HepG2 (cell line): ENCODE measurements at regions not wholly inside any gene's neighbourhood (a gene's known extent, or its start where the extent isn't known, plus 50 kb on each side); places are given as distances from the start of the nearest gene placed in this dataset.

Experiments
- ATAC-seq: fragments of 200-7000 bp; cut with Tn5 transposase; 3 replicates; pipeline ENCODE4 v1.9.1; 2020; ENCODE audit warnings: mild to moderate bottlenecking, moderate library complexity
- BruUV-seq: library from RNA; stranded (reverse); fragments of 400-500 nt; replicated peaks from 2 replicates; lab custom pipeline; 2021; lab: Mats Ljungman, UMichigan
- CTCF ChIA-PET: fragments of 300-600 bp; formaldehyde crosslinking; extraction: SDS; loops from one replicate; lab custom pipeline; 2021; ENCODE audit warnings: low total read pairs, inconsistent platforms, low intra/inter-chr PET ratio; lab: Yijun Ruan, JAX
- POLR2A ChIA-PET: fragments of 350-600 bp; sonication (Branson Sonifier 250); formaldehyde crosslinking; loops from one replicate; lab custom pipeline; 2020; ENCODE audit warnings: antibody characterized with exemption, inconsistent platforms; lab: Yijun Ruan, JAX
- DNase-seq: peaks from one replicate; pipeline ENCODE4 v3.0.0-alpha.2; 2015; ENCODE audit warnings: low spot score
- FAIRE-seq: peaks from 3 replicates; lab custom pipeline; 2011; peaks lifted over from hg19 to GRCh38; lab: Jason Lieb, UNC
- H2AFZ ChIP-seq: one replicate; pipeline ENCODE4 v1.6.1; 2011; ENCODE audit warnings: low read length, inconsistent platforms
- H3K27ac ChIP-seq: fragments of 300-600 bp; 3 replicates; pipeline ENCODE4 v1.8.0; 2011; ENCODE audit warnings: mixed run types, mild to moderate bottlenecking, mixed read lengths, low read length, inconsistent platforms; ENCODE audit not compliant: insufficient read depth; ENCODE audit errors: extremely low read length
- H3K27me3 ChIP-seq, 2 experiments: fragments of 200-600 bp in 1 of 2; 2 replicates in 1 of 2; 3 replicates in 1 of 2; pipeline versions ENCODE4 v1.6.0 to v1.8.0; 2011; ENCODE audit warnings: low read length in 2 of 2, mild to moderate bottlenecking in 2 of 2, moderate library complexity in 2 of 2, inconsistent platforms in 1 of 2; ENCODE audit not compliant: insufficient read depth in 2 of 2, control insufficient read depth in 1 of 2
- H3K36me3 ChIP-seq, 2 experiments: fragments of 200-600 bp in 1 of 2; replicated peaks in 1 of 2; 2 replicates in 1 of 2; 3 replicates in 1 of 2; pipeline versions ENCODE4 v1.5.1 to v1.8.0; 2011; ENCODE audit warnings: low read length in 2 of 2, inconsistent platforms in 1 of 2; ENCODE audit not compliant: insufficient read depth in 2 of 2, control insufficient read depth in 1 of 2
- H3K4me1 ChIP-seq: 2 replicates; pipeline ENCODE4 v1.5.1; 2012; ENCODE audit warnings: low read length, inconsistent platforms; ENCODE audit not compliant: insufficient read depth
- H3K4me2 ChIP-seq: 2 replicates; pipeline ENCODE4 v1.6.0; 2011; ENCODE audit warnings: low read depth, low read length, inconsistent platforms
- H3K4me3 ChIP-seq, 3 experiments: fragments of 200-600 bp in 1 of 3; sonication (generic), shearing (Covaris generic) in 1 of 3; replicated peaks in 1 of 3; 2 replicates each; pipeline ENCODE4 v1.5.1; 2011 to 2016; ENCODE audit warnings: low read length in 3 of 3, inconsistent platforms in 2 of 3, low read depth in 2 of 3, mild to moderate bottlenecking in 2 of 3, control low read depth in 1 of 3, mixed read lengths in 1 of 3; ENCODE audit not compliant: insufficient read depth in 1 of 3
- H3K79me2 ChIP-seq: one replicate; pipeline ENCODE4 v1.6.1; 2011; ENCODE audit warnings: low read length, inconsistent platforms; ENCODE audit not compliant: insufficient read depth
- H3K9ac ChIP-seq: 2 replicates; pipeline ENCODE4 v1.6.0; 2011; ENCODE audit warnings: mild to moderate bottlenecking, low read depth, low read length, inconsistent platforms; ENCODE audit not compliant: insufficient read depth
- H3K9me3 ChIP-seq: 2 replicates; pipeline ENCODE4 v1.5.1; 2012; ENCODE audit warnings: mild to moderate bottlenecking, low read length
- H4K20me1 ChIP-seq: 2 replicates; pipeline ENCODE4 v1.6.0; 2011; ENCODE audit warnings: inconsistent platforms, mild to moderate bottlenecking, low read length, moderate library complexity; ENCODE audit not compliant: insufficient read depth
- FOXA1 ChIP-seq, 2 experiments: fragments of 450-650 bp in 1 of 2; sonication (generic) in 1 of 2; formaldehyde crosslinking in 1 of 2; IDR thresholded peaks; 2 replicates each; pipeline versions ENCODE4 v1.4.0 to v1.6.1; 2016 to 2020; ENCODE audit warnings: missing genetic modification reagents in 1 of 2
- GLI4 ChIP-seq: sonication (generic); formaldehyde crosslinking; IDR thresholded peaks from 2 replicates; pipeline ENCODE4 v1.5.1; 2020; ENCODE audit warnings: missing genetic modification reagents, mild to moderate bottlenecking, moderate library complexity, borderline replicate concordance
- MATR3 ChIP-seq: sonication (generic); formaldehyde crosslinking; IDR thresholded peaks from 2 replicates; pipeline ENCODE4 v1.4.0; 2020; ENCODE audit warnings: missing genetic modification reagents
- MXD4 ChIP-seq: IDR thresholded peaks from 2 replicates; pipeline ENCODE4 v1.6.1; 2016; ENCODE audit warnings: mild to moderate bottlenecking, missing biosample characterization, missing genetic modification reagents
- RARG ChIP-seq: sonication (generic); formaldehyde crosslinking; IDR thresholded peaks from 2 replicates; pipeline ENCODE4 v1.4.0; 2020; ENCODE audit warnings: low read depth, mild to moderate bottlenecking, missing genetic modification reagents
- RCOR2 ChIP-seq: IDR thresholded peaks from 2 replicates; pipeline ENCODE4 v1.6.1; 2016; ENCODE audit warnings: missing biosample characterization, missing genetic modification reagents
- ZKSCAN8 ChIP-seq: IDR thresholded peaks from 2 replicates; pipeline ENCODE4 v1.6.1; 2016; ENCODE audit warnings: borderline replicate concordance, missing genetic modification reagents, missing compliant biosample characterization
- ZNF34 ChIP-seq: sonication (generic); formaldehyde crosslinking; IDR thresholded peaks from 2 replicates; pipeline ENCODE4 v1.4.0; 2020; ENCODE audit warnings: mild to moderate bottlenecking, missing genetic modification reagents, borderline replicate concordance
- ZNF343 ChIP-seq: sonication (generic); formaldehyde crosslinking; IDR thresholded peaks from 2 replicates; pipeline ENCODE4 v1.4.0; 2020; ENCODE audit warnings: mild to moderate bottlenecking, missing genetic modification reagents
- ZNF484 ChIP-seq: sonication (generic); formaldehyde crosslinking; IDR thresholded peaks from 2 replicates; pipeline ENCODE4 v1.5.1; 2020; ENCODE audit warnings: mild to moderate bottlenecking, low read depth, missing genetic modification reagents, borderline replicate concordance
- ZNF572 ChIP-seq: sonication (generic); formaldehyde crosslinking; IDR thresholded peaks from 2 replicates; pipeline ENCODE4 v1.5.1; 2020; ENCODE audit warnings: mild to moderate bottlenecking, missing genetic modification reagents
- ZNF598 ChIP-seq: sonication (generic); formaldehyde crosslinking; IDR thresholded peaks from 2 replicates; pipeline ENCODE4 v1.5.1; 2020; ENCODE audit warnings: mild to moderate bottlenecking, missing genetic modification reagents, borderline replicate concordance
- WGBS: methylation state at CpG from one replicate; pipeline ENCODE4 v1.1.6; 2017; ENCODE audit warnings: low lambda C conversion rate; 5-methylcytosine and 5-hydroxymethylcytosine counted together
- in situ Hi-C: cut with HindIII; loops from 2 replicates; pipeline ENCODE4 v1.10.0; 2017; ENCODE audit warnings: low pct_unique_long_range_greater_than_20kb; ENCODE audit not compliant: extremely low pct_ligation_motif_present
- intact Hi-C: fragments of 100-400 bp; cut with micrococcal nuclease; formaldehyde crosslinking; loops from one replicate; pipeline ENCODE4 v1.10.0; 2022; ENCODE audit not compliant: unreplicated experiment

- no peak for TF ChIP-seq ZNF343 (CRISPR knock-in tag)
- no peak for TF ChIP-seq MXD4 (CRISPR knock-in tag)
- TF ChIP-seq ZNF598 (CRISPR knock-in tag) = no peak
- TF ChIP-seq FOXA1 (IDR thresholded peaks at IDR 0.05) = no peak
- TF ChIP-seq FOXA1 (CRISPR knock-in tag; IDR thresholded peaks at IDR 0.05) = no peak
- TF ChIP-seq RARG = no peak
- no peak for TF ChIP-seq RCOR2 (CRISPR knock-in tag)
Observed at GRCh38 chr7:119348491-119348890, 924.5 kb upstream of the KCND2 start (continued).

- ATAC-seq (no peak), DNase-seq (no peak), FAIRE-seq (no peak)
- TF ChIP-seq ZNF572 (CRISPR knock-in tag) = no peak
- TF ChIP-seq ZNF34 (CRISPR knock-in tag) = no peak
- no peak for TF ChIP-seq ZKSCAN8
- no peak for TF ChIP-seq ZNF484 (CRISPR knock-in tag)
- no peak for TF ChIP-seq MATR3 (CRISPR knock-in tag)
- TF ChIP-seq GLI4 = no peak
- H2AFZ ChIP-seq = no peak overlapping the region
- no peaks in the 10 kb centered on the region for H3K36me3 ChIP-seq
- intact Hi-C loops (no loop called here), in situ Hi-C loops (no loop called here)
- no peaks in the 10 kb centered on the region for H3K27me3 ChIP-seq
- no peak overlapping the region for H3K9ac ChIP-seq
- CTCF ChIA-PET = no interaction called here
- no peaks in the 10 kb centered on the region for H3K4me1 ChIP-seq
- BruUV-seq = no TSS peak
- H4K20me1 ChIP-seq = no peaks in the 10 kb centered on the region
- POLR2A ChIA-PET = no interaction called here
- no peak overlapping the region for H3K4me3 ChIP-seq
- H3K27ac ChIP-seq = no peak overlapping the region
- H3K4me2 ChIP-seq = no peak overlapping the region
- no peaks in the 10 kb centered on the region for H3K79me2 ChIP-seq
- WGBS = 0% methylated on average over 1 of the region's 5 CpGs
- no peaks in the 10 kb centered on the region for H3K9me3 ChIP-seq
Observed at GRCh38 chr7:119350334-119350733, 922.6 kb upstream of the KCND2 start.
